ENCODE measurements at regions not wholly inside any gene's neighbourhood (a gene's known extent, or its start where the extent isn't known, plus 50 kb on each side); places are given as distances from the start of the nearest gene placed in this dataset.
"Not testable (repeated sequence)": the region's sequence is repeated elsewhere in the genome, so short reads cannot be mapped to it uniquely, and the experiment has no call there.

- Mint-ChIP-seq H3K36me3 (ENCODE audit: low read depth) (no peaks in the 10 kb centered on the region), H3K9me3 (peaks cover 7% of the 10 kb centered on the region), H3K27me3 (ENCODE audit: low read depth) (peaks cover 5% of the 10 kb centered on the region), H3K4me3 (no peak overlapping the region), H3K27ac (ENCODE audit: unreplicated experiment) (no peak overlapping the region), H3K4me1 (no peaks in the 10 kb centered on the region)
- no peak for DNase-seq (ENCODE audit: low read depth, low spot score)
- TF ChIP-seq, protein P1, sequence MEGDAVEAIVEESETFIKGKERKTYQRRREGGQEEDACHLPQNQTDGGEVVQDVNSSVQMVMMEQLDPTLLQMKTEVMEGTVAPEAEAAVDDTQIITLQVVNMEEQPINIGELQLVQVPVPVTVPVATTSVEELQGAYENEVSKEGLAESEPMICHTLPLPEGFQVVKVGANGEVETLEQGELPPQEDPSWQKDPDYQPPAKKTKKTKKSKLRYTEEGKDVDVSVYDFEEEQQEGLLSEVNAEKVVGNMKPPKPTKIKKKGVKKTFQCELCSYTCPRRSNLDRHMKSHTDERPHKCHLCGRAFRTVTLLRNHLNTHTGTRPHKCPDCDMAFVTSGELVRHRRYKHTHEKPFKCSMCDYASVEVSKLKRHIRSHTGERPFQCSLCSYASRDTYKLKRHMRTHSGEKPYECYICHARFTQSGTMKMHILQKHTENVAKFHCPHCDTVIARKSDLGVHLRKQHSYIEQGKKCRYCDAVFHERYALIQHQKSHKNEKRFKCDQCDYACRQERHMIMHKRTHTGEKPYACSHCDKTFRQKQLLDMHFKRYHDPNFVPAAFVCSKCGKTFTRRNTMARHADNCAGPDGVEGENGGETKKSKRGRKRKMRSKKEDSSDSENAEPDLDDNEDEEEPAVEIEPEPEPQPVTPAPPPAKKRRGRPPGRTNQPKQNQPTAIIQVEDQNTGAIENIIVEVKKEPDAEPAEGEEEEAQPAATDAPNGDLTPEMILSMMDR (conservative IDR thresholded peaks at IDR 0.05) = no peak
These were observed 439.6 kb upstream of the PTCHD4 start for GRCh38 chr6:48550603-48551002.

GRCh38 chr6:48542191-48542590 lies 431.2 kb upstream of the PTCHD4 start:
- H3K4me3 Mint-ChIP-seq = no peak overlapping the region
- H3K27me3 Mint-ChIP-seq (ENCODE audit: low read depth) = no peaks in the 10 kb centered on the region
- TF ChIP-seq, protein P1 (conservative IDR thresholded peaks at IDR 0.05) = no peak
- H3K27ac Mint-ChIP-seq (ENCODE audit: unreplicated experiment) = no peak overlapping the region
- H3K9me3 Mint-ChIP-seq = peaks cover 9% of the 10 kb centered on the region
- no peak for DNase-seq (ENCODE audit: low read depth, low spot score)
- no peaks in the 10 kb centered on the region for H3K4me1 Mint-ChIP-seq
- no peaks in the 10 kb centered on the region for H3K36me3 Mint-ChIP-seq (ENCODE audit: low read depth)

- peaks cover 9% of the 10 kb centered on the region for H3K9me3 Mint-ChIP-seq
- no peak overlapping the region for H3K4me3 Mint-ChIP-seq
- no peaks in the 10 kb centered on the region for H3K36me3 Mint-ChIP-seq (ENCODE audit: low read depth)
- H3K4me1 Mint-ChIP-seq = no peaks in the 10 kb centered on the region
- H3K27me3 Mint-ChIP-seq (ENCODE audit: low read depth) = no peaks in the 10 kb centered on the region
- H3K27ac Mint-ChIP-seq (ENCODE audit: unreplicated experiment) = no peak overlapping the region
- TF ChIP-seq, protein P1 (conservative IDR thresholded peaks at IDR 0.05) = no peak
- no peak for DNase-seq (ENCODE audit: low read depth, low spot score)
These were observed 430.7 kb upstream of the PTCHD4 start for GRCh38 chr6:48541649-48542048.

- Mint-ChIP-seq H3K4me1 (no peaks in the 10 kb centered on the region), H3K4me3 (no peak overlapping the region), H3K9me3 (peaks cover 3% of the 10 kb centered on the region), H3K27ac (ENCODE audit: unreplicated experiment) (no peak overlapping the region), H3K36me3 (ENCODE audit: low read depth) (no peaks in the 10 kb centered on the region), H3K27me3 (ENCODE audit: low read depth) (no peaks in the 10 kb centered on the region)
- TF ChIP-seq, protein P1 (conservative IDR thresholded peaks at IDR 0.05) = no peak
- DNase-seq (ENCODE audit: low read depth, low spot score) = no peak
These were observed 424.6 kb upstream of the PTCHD4 start for GRCh38 chr6:48535582-48536009.

- H3K4me1 Mint-ChIP-seq; H3K4me3 Mint-ChIP-seq; DNase-seq (ENCODE audit: low read depth, low spot score); H3K9me3 Mint-ChIP-seq; H3K27ac Mint-ChIP-seq (ENCODE audit: unreplicated experiment); H3K36me3 Mint-ChIP-seq (ENCODE audit: low read depth); H3K27me3 Mint-ChIP-seq (ENCODE audit: low read depth): not testable (repeated sequence)
These were observed 420.0 kb upstream of the PTCHD4 start for GRCh38 chr6:48530978-48531377.

DNA sequence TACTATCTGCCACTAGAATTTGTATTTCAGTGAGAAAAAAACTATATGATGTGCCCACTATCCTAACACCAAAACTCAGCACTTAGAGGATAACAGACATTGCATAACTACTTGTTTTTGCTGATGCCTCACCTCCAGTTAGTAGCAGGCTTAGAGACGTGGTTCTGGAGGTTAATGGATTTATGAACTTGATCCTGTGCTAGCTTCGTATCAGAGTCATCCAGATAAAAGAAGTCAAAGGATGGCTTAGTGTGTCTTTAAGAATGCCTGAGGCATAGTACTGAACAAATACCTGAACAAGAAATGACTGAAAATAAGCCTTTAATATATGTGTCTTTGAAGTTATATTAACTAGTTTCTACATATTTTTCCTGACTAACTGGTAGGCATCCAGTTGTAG lies 414.9 kb upstream of the PTCHD4 start:
- Mint-ChIP-seq H3K4me3 (no peak overlapping the region), H3K9me3 (no peaks in the 10 kb centered on the region), H3K4me1 (no peaks in the 10 kb centered on the region), H3K36me3 (ENCODE audit: low read depth) (no peaks in the 10 kb centered on the region), H3K27ac (ENCODE audit: unreplicated experiment) (no peak overlapping the region), H3K27me3 (ENCODE audit: low read depth) (no peaks in the 10 kb centered on the region)
- no peak for DNase-seq (ENCODE audit: low read depth, low spot score)
- TF ChIP-seq, protein P1 (conservative IDR thresholded peaks at IDR 0.05) = no peak

Measured in neural crest cell (in vitro differentiated cells).